Renal cortical epithelial cell (primary cell): ENCODE measurements at regions not wholly inside any gene's neighbourhood (a gene's known extent, or its start where the extent isn't known, plus 50 kb on each side); places are given as distances from the start of the nearest gene placed in this dataset.
A peak's percentile ranks its signal among the peaks of the same experiment; 100 is the strongest.
"Not testable (repeated sequence)": the region's sequence is repeated elsewhere in the genome, so short reads cannot be mapped to it uniquely, and the experiment has no call there.

Source experiments
- DNase-seq: peaks from one replicate; pipeline ENCODE4 v3.0.0-alpha.2; 2011; ENCODE audit warnings: low read depth

GRCh38 chrX:117487421-117487820 is 629.2 kb downstream of the KLHL13 start:
- no peak for DNase-seq

- no peak for DNase-seq
These were observed 632.7 kb downstream of the KLHL13 start for GRCh38 chrX:117483950-117484349.

GRCh38 chrX:117458243-117458968 is 658.2 kb downstream of the KLHL13 start:
- no peak for DNase-seq

GRCh38 chrX:117455787-117456186 is 660.8 kb downstream of the KLHL13 start:
- DNase-seq = no peak

GRCh38 chrX:117429501-117429900 is 687.1 kb downstream of the KLHL13 start:
- DNase-seq = no peak

- DNase-seq = peak; percentile 23
These were observed 709.0 kb downstream of the KLHL13 start for GRCh38 chrX:117407449-117408150.

GRCh38 chrX:117400839-117401238 is 715.8 kb downstream of the KLHL13 start:
- DNase-seq = no peak

GRCh38 chrX:117400005-117400404 is 716.6 kb downstream of the KLHL13 start:
- no peak for DNase-seq

GRCh38 chrX:117397844-117398243 is 718.8 kb downstream of the KLHL13 start:
- peak; percentile 36 for DNase-seq

- not testable (repeated sequence) for DNase-seq
These were observed 722.0 kb downstream of the KLHL13 start for GRCh38 chrX:117394506-117395070.

GRCh38 chrX:117392360-117392759 is 724.2 kb downstream of the KLHL13 start:
- DNase-seq = not testable (repeated sequence)

GRCh38 chrX:117376460-117376859 is 740.1 kb downstream of the KLHL13 start:
- peak; percentile 95 for DNase-seq

GRCh38 chrX:117335209-117335608 is 781.4 kb downstream of the KLHL13 start:
- DNase-seq = peak; percentile 1

- no peak for DNase-seq
These were observed 789.2 kb downstream of the KLHL13 start for GRCh38 chrX:117327373-117327772.

- no peak for DNase-seq
These were observed 790.9 kb downstream of the KLHL13 start for GRCh38 chrX:117325706-117326105.

GRCh38 chrX:117305168-117305766 is 811.3 kb downstream of the KLHL13 start:
- DNase-seq = no peak

GRCh38 chrX:117301086-117301485 is 815.5 kb downstream of the KLHL13 start:
- DNase-seq = no peak

GRCh38 chrX:117291760-117292159 is 824.9 kb downstream of the KLHL13 start:
- no peak for DNase-seq

GRCh38 chrX:117274965-117275364 is 812.2 kb upstream of the CT83 start:
- DNase-seq = no peak
